Lung microvascular endothelial cell (primary cell): ENCODE measurements at regions not wholly inside any gene's neighbourhood (a gene's known extent, or its start where the extent isn't known, plus 50 kb on each side); places are given as distances from the start of the nearest gene placed in this dataset.

Experiments used
- DNase-seq, 2 donors: peaks; one replicate each; pipeline versions ENCODE4 v3.0.0 to v3.0.0-alpha.2; 2010; ENCODE audit warnings: low read depth in 2 of 2

GRCh38 chr4:35978551-35978950, 265.8 kb downstream of the ARAP2 start:
- no peak for DNase-seq

- DNase-seq = no peak
Measured at GRCh38 chr4:35982318-35982717, 262.0 kb downstream of the ARAP2 start.

DNA sequence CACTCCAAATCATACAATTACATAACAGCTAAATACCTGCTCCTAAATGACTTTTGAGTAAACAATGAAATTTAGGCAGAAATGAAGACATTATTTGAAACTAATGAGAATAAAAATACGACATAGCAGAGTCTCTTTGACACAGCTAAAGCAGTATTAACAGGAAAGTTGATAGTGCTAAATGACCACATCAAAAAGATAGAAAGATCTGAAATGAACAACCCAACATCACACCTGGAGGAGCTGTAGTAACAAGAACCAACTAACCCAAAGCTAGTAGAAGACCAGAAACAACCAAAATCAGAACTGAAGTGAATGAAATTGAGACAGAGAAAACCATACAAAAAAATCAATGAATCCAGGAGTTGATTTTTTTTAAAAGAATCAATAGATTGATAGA, 257.8 kb downstream of the ARAP2 start:
- DNase-seq = no peak

GRCh38 chr4:35993606-35994005, 250.7 kb downstream of the ARAP2 start:
- DNase-seq = no peak

GRCh38 chr4:36000941-36001557, 243.3 kb downstream of the ARAP2 start:
- DNase-seq = no peak

DNA sequence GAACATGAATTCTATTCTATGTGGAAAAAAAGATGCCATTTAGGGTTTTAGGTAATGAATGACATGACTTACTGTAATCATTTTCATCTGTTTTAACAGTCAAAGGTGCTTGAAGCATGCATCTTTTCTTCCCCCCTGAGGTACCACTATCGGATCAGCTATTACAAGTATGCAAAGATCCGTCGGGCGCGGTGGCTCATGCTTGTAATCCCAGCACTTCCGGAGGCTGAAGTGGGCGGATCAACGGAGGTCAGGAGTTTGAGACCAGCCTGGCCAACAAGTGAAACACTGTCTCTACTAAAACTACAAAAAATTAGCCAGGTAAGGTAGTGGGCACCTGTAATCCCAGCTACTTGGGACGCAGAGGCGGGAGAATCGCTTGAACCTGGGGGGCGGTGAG, 241.3 kb downstream of the ARAP2 start:
- DNase-seq = no peak

DNA sequence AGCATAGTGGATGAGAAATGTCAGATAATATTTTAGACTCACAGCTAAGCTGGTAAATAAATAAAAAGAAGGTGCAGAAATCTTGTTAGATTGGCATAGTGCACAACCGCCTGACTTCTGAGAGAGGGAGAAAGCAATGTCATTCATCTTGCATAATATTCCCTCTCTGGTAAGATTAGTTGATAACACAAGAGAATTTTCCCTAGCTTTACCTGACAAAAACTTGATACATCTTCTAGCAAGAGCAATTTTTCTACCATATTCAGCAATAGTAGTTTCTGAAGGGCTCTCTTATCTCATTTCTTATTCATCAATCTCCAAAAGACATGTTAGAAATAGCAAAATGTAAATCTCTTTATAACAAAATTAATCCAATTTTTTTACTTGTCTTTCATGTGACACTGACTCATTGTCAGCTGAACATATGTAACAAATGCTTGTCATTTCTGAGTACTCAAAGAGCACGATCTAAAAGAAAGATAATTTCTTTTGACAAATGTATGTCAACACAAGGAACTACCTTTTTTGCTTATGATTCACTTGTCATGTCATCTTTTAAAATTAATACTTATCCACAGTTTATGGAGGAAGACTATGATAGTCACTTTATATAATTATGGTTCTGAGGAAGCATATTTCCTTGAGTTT, 240.0 kb downstream of the ARAP2 start:
- DNase-seq = no peak

DNA sequence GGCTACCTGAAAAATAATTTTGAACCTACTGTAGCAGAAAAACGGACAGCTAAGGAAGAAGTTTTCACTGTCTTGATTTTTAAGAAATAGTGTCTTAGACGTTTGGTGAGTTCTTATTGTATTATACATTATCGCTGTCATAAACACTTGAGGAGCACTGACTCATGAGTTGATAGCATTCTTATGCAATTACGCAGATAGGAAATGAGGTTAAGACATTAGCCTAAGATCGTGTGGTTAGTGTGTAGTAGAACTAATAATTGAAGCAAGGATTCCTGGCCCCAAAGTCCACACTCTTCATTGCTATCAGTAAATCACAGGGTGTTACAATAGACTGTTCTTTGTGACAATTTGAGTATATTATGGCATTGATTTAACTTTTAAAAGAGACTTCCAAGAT, 238.1 kb downstream of the ARAP2 start:
- no peak for DNase-seq

GRCh38 chr4:36010397-36010929, 233.9 kb downstream of the ARAP2 start:
- no peak for DNase-seq

DNA sequence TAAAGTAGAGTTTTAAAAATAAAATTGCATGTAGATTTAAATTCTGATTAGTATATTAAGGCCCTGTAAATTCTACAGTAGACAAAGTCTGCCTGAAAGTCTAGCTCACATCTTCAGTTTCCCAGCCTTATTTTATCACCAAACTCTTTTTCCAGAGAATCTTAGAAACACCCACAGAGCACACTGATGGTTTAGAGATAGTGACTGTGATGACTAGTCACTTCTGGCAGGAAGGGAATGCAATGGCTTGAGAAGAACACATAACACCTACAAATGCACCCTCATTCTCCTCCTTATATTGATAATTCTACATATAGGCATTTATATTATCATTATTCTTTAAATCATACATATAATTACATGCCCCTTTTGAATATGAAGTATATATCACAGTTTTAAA, 232.9 kb downstream of the ARAP2 start:
- no peak for DNase-seq

- no peak for DNase-seq
Measured at GRCh38 chr4:36012503-36012902, 231.8 kb downstream of the ARAP2 start.

DNA sequence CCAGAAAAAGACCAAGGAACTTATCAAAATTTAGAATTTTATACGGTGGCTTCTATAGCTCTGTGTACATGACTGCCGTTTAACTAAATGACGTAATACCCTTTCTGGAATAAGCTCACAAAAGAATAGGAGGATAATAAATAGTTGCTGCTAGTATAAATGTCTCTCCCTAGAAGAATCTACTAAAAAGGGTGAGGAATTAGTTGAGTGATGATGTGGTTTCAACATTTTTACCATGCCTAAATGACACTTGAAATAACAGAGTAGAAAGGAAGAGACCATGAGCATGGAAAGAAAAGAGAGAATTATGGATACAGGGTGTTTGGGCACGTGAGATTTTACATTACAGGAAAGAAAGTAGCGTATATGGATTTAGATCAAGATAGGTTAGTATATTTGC, 231.1 kb downstream of the ARAP2 start:
- DNase-seq = no peak
